ENCODE measurements at regions not wholly inside any gene's neighbourhood (a gene's known extent, or its start where the extent isn't known, plus 50 kb on each side); places are given as distances from the start of the nearest gene placed in this dataset.

DNA sequence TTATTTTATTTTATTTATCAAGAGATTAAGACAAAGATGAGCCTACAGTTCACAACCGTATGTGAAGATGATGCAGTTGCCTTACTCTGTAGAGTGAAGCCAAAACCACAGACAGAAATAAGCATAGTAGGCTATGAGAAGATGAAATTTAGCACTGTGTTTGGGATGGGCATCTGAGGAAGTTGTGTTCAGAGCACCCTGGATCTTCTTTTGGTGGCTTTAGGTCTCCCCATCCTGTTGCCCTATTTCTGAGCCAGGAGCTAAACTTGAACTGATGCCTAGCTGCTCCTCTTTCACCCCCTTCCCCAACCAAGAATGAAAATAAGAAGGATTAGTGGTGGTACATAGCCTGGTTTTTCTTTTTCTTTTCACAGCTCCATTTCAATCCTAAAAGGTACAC, 328.1 kb upstream of the TBL1XR1 start:
- no peaks in the 10 kb centered on the region for H3K27me3 Mint-ChIP-seq
- DNase-seq (no peak), ATAC-seq (ENCODE audit: low read depth in 2 of 2) (no peak)
- H3K4me1 Mint-ChIP-seq = peaks cover 2 to 4% (median 4%) of the 10 kb centered on the region in 3 donors
- H3K27ac Mint-ChIP-seq = no peak overlapping the region
- H3K4me3 Mint-ChIP-seq = no peak overlapping the region
- no peaks in the 10 kb centered on the region for H3K36me3 Mint-ChIP-seq
- peaks cover 0 to 4% (median 2%) of the 10 kb centered on the region in 7 donors for H3K9me3 Mint-ChIP-seq

DNA sequence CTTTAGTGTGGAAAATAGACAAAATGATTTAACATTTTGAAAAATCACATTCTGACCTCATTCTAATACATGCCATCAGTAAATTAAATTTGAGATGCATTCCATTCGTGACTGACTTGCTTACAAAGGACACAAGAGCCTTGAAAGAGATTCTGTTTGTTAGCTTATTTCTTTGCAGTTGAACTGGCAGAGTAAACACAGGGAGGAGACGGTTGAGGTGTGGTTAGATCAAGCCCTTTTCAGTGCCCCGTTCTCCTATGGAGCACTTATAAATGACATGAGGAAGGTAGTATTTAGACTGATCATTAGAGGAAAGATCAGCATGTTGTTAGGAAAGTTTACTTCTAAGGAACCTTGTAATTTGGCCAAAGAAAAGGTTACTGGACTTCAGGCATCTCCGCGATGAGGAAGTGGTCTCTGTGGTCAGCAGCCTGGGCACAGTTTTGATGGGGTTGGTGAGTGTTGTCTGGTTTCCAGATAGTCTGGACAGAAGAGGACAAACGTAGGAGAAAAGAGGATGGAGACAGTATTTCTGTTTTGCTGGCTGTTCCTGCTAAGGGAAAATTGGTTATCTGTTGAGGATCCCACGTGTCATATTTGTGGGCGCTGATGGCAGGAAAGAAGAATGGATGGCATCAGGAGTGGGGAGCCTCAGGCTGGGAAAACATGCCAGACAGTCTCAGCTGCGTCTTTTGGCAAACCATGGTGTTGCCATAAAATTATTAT, 328.9 kb upstream of the TBL1XR1 start:
- peak overlapping the region in 2 of 6 donors; percentile 26 to 81 for H3K27ac Mint-ChIP-seq
- H3K4me3 Mint-ChIP-seq = no peak overlapping the region
- peaks cover 0 to 4% (median 2%) of the 10 kb centered on the region in 7 donors for H3K9me3 Mint-ChIP-seq
- H3K36me3 Mint-ChIP-seq = no peaks in the 10 kb centered on the region
- no peak for DNase-seq
- ATAC-seq (ENCODE audit: low read depth in 2 of 2) = no peak
- H3K4me1 Mint-ChIP-seq = peaks cover 8 to 11% (median 9%) of the 10 kb centered on the region in 3 donors
- H3K27me3 Mint-ChIP-seq = no peaks in the 10 kb centered on the region

DNA sequence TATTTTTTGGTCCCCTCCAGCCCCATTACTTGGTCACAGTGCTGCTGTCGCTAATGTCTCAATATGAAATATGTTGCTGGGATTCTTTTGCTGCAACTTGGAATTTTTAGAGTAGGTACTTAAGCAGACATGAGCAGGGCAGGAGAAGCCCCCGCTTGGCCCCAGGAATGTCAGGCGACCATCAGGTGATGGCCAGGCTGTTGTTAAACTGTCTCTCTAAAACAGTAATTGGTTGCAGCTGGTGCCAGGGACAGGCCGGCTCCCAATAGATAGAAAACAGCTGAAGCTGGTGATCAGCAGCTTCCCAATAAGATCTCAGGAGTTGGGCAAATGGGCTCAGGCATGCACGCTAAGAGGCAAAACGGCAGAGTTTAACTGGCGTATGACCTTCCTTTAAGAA, 329.9 kb upstream of the TBL1XR1 start:
- Mint-ChIP-seq H3K36me3 (no peaks in the 10 kb centered on the region), H3K9me3 (peaks cover 0 to 4% (median 2%) of the 10 kb centered on the region in 7 donors), H3K27ac (no peak overlapping the region), H3K27me3 (no peaks in the 10 kb centered on the region), H3K4me3 (no peak overlapping the region), H3K4me1 (peaks cover 8 to 11% (median 10%) of the 10 kb centered on the region in 3 donors)
- ATAC-seq (ENCODE audit: low read depth in 2 of 2) (no peak), DNase-seq (no peak)

DNA sequence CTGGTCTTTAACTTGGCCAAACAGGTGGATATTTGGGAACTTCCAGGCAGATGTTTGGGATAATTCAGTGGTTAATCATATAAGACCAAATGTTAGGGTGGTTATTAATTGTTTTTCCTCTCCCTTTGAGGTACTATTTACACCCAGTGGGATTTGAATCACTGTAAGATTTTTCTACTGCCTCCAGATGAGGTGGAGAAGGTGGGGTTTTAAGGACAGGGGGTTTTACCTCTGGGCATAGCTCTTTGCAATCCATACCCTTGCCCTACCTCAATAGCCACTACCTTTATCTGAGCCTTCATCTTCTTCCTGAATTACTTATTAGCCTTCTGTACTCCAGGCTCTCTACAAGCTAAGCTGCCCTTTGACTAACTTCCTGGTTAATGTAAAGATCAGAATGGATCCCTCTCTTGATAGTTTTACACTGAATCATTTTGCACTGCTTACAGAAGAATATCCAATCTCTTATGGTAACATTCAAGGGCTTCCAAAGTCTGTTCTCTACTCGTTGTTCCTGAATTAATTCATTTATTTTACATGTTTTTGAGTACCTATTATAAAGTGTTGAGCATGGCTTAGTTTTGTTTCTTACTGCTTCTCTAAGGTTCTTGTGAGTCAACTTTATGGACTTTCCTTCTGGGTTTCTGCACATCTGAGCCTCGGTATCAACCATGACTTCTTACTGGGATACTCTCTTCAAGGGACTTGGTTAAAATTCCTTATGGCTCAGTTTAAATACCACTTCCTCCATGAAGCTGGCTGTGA, 331.2 kb upstream of the TBL1XR1 start:
- DNase-seq = no peak
- Mint-ChIP-seq H3K27ac (peak overlapping the region in 1 of 6 donors; percentile 65), H3K9me3 (peaks cover 0 to 4% (median 2%) of the 10 kb centered on the region in 7 donors), H3K4me1 (peaks cover 8 to 11% (median 10%) of the 10 kb centered on the region in 3 donors), H3K4me3 (no peak overlapping the region), H3K36me3 (no peaks in the 10 kb centered on the region), H3K27me3 (no peaks in the 10 kb centered on the region)
- ATAC-seq (ENCODE audit: low read depth in 2 of 2) = no peak

DNA sequence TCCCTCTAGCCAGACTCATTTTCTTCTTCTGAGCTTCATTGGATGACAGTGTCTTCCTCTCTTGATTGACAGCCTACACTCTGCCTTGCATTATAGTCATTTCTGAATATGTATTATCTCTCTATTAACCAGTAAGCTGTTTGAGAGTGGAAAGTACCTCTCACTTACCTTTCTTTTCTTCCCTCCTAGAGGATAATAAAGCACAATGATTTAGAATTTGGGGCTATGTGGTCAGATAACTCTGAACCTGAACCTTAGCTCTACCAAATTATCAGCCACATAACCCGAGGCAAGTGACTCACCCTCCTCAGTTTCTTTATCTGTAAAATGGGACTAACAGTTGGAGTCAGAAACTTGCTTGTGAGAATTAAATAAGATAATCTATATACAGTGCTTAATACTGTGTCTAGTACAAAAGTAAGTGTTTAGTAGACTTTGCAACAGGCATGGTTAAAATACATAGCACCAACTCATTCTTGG, 331.8 kb upstream of the TBL1XR1 start:
- Mint-ChIP-seq H3K9me3 (peaks cover 0 to 4% (median 2%) of the 10 kb centered on the region in 7 donors), H3K4me1 (peaks cover 8 to 11% (median 10%) of the 10 kb centered on the region in 3 donors), H3K36me3 (no peaks in the 10 kb centered on the region), H3K27me3 (no peaks in the 10 kb centered on the region), H3K27ac (no peak overlapping the region), H3K4me3 (no peak overlapping the region)
- DNase-seq (no peak), ATAC-seq (ENCODE audit: low read depth in 2 of 2) (no peak)

DNA sequence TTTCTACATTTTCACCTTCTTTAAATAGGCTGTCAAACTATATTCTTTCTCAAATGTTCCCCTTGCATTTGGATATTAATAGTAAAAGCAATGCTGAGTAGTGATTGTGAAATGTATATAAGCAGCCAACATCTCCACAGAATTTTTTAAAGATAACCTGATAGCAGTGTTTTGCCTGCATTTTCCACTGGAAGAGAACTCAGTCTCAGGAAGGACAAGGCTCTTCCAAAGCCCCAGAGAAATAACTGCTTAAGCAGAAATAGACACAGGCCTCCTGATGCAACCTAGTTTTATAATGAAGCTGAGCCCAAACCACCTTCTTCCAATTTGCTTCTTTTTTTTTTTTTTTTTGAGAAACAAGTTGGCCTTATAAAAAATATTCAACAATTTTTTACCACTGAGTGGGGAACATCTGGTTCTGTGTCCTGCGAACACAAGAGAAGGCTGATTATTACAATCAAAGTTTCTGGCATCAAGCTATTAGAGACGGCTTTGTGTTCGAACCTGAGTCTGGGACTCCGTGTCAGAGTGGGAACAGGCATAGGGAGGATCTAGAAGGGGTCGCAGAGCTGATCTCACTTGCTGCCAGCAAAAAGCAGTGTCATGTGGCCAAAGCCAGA, 332.5 kb upstream of the TBL1XR1 start:
- H3K27me3 Mint-ChIP-seq = no peaks in the 10 kb centered on the region
- ATAC-seq (ENCODE audit: low read depth in 2 of 2) (no peak), DNase-seq (no peak)
- no peak overlapping the region for H3K4me3 Mint-ChIP-seq
- H3K36me3 Mint-ChIP-seq = no peaks in the 10 kb centered on the region
- H3K9me3 Mint-ChIP-seq = peaks cover 0 to 4% (median 2%) of the 10 kb centered on the region in 7 donors
- H3K4me1 Mint-ChIP-seq = peaks cover 8 to 11% (median 10%) of the 10 kb centered on the region in 3 donors
- no peak overlapping the region for H3K27ac Mint-ChIP-seq

DNA sequence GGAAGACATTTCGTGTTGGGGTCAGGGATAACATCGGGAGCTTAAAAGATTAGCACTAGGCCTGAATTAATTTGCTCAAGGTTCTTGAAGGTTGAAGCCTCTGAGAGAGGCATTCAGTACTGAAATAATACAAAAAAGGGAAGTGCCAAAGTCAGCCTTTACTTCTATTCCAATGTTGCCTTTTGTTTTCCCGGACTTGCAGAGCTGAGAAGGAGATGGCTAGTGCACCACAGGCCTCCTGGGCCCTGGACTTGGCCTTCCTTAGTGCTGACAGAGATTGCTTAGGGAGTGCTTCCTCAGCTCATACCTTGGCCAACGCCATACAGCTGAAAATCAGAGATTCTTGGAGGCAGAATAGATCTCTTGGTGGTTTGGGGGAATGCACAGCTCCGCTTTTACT, 333.6 kb upstream of the TBL1XR1 start:
- Mint-ChIP-seq H3K27ac (no peak overlapping the region), H3K27me3 (no peaks in the 10 kb centered on the region), H3K4me1 (peaks cover 8 to 10% (median 10%) of the 10 kb centered on the region in 3 donors), H3K36me3 (no peaks in the 10 kb centered on the region), H3K4me3 (no peak overlapping the region), H3K9me3 (peaks cover 0 to 3% (median 0%) of the 10 kb centered on the region in 7 donors)
- ATAC-seq (ENCODE audit: low read depth in 2 of 2) (no peak), DNase-seq (no peak)

DNA sequence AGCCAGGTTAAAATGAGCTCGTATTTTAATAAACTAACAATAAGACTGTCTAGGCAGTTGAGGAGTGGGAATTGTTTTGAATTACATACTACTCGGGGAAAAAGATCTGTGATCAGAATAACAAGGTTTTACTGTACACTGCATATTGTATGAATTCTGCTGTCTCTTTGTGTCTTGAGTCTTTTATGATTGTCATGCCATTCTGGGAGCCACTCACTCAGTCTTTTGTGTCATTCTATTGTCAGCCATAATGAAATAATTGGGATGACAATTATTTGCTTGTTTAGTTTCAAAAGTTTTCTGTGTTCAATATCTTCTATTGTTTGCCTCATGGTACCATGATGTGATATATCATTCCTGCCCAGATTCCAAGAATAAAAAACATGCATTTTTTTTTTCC, 339.6 kb upstream of the TBL1XR1 start:
- Mint-ChIP-seq H3K9me3 (no peaks in the 10 kb centered on the region), H3K4me1 (peaks cover 24 to 34% (median 31%) of the 10 kb centered on the region in 3 donors), H3K27me3 (no peaks in the 10 kb centered on the region), H3K27ac (peak overlapping the region in 1 of 6 donors; percentile 9), H3K36me3 (no peaks in the 10 kb centered on the region), H3K4me3 (no peak overlapping the region)
- ATAC-seq (ENCODE audit: low read depth in 2 of 2) = no peak
- DNase-seq = no peak

DNA sequence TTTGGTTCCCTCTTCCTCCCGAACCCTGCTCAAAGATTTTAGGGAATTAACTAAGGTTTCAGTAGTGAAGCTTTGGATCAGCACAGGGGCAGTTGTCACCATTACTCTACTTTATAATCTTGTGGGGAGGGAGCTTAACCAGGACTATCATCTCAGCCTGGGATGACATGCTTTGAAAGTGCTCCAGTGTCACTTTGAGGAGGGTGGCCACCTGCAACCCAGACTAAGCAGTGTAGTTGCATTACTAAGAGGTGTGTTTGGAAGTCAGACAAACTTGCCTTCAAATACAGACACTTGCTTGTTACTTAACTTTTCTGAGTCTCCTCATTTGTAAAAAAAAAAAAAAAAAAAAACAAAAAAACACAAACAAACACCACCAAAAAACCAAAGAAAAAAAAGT, 340.3 kb upstream of the TBL1XR1 start:
- Mint-ChIP-seq H3K27me3 (no peaks in the 10 kb centered on the region), H3K9me3 (no peaks in the 10 kb centered on the region), H3K36me3 (no peaks in the 10 kb centered on the region), H3K4me1 (peaks cover 24 to 34% (median 31%) of the 10 kb centered on the region in 3 donors), H3K4me3 (peak overlapping the region in 3 of 8 donors; percentile 1 to 55 (median 52)), H3K27ac (peak overlapping the region in 4 of 6 donors; percentile 7 to 80 (median 67))
- no peak for DNase-seq
- no peak for ATAC-seq (ENCODE audit: low read depth in 2 of 2)

DNA sequence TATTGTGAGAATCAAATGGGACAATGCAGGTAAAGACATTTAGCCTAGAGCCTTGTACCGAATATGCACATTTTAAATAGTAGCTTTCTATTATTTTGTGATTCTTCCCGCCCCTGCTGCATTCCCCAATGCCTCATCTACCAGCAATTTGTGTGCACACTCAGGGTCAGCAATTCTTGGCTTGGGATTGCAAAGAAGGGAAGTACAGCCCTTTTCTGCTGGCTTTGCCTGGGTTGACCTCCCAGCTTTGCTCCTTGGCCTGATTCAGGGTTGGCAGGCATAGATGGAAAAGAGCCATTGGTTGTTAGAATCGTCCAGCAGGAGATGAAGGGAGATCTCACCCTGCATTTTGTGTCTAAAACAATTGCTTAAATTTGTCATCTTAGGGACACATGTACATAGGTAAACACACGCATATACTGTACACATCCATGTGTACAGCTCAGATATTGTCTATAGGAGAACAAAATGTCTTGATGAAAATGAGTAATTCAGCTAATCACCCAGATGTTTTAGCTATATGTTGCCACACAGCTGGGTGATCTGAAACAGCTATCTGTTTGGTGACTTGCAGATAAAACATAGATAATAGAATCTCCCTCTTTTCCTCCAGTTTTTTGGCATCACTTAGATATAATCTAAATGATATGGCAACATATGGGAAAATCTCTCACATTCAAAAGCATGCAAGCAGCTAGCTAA, 340.9 kb upstream of the TBL1XR1 start:
- Mint-ChIP-seq H3K4me3 (peak overlapping the region; percentile 39 to 87 (median 74)), H3K27me3 (no peaks in the 10 kb centered on the region), H3K36me3 (no peaks in the 10 kb centered on the region), H3K27ac (peak overlapping the region in 5 of 6 donors; percentile 44 to 86 (median 80)), H3K4me1 (peaks cover 24 to 34% (median 31%) of the 10 kb centered on the region in 3 donors), H3K9me3 (no peaks in the 10 kb centered on the region)
- ATAC-seq (ENCODE audit: low read depth in 2 of 2) (no peak), DNase-seq (no peak)

DNA sequence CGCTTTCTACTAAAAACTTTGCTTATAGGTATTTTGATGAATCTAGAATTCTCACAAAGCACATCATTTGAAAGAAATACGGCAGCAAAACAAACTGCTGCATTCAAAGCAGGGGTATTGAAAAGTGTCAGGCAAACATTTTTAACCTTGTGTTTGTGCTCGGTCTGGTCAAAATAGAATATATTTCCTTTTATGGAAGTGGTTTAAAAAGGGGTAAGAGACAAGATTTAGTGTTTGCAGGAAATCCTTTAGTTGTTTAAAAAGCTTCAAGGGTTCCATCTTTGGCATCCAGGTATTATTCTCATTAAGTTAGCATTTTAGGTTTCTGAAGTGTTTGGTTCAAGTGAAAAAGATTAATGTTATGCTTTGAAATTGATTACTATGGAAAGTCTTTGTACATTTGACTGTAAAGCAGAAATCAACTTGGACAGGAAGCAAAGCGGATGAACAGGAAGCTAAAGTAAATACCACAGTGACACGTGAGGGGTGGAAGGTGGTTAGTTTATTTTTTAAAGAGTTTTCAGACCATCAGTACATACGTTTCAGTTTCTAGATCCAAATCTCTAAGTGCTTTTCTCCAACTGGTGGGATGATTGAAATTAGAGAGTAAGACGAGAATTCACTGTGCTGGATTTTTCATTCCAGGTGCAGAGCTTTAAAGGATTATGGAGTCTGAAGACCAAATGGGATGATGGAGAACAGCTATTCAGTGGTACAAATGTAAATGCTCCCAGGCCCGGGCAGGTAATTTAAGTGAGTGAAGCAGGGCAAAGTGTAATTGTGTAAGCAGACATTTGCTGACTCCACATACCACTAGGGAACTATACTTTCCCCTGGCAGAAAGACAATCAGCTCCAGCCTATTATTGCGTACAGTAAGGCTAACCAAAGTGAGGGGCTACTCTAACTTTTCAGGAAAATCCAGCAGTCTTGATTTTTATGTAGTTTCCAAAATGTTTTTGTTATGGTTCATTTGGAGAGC, 341.8 kb upstream of the TBL1XR1 start:
- H3K27me3 Mint-ChIP-seq = no peaks in the 10 kb centered on the region
- peak overlapping the region; percentile 39 to 87 (median 74) for H3K4me3 Mint-ChIP-seq
- DNase-seq (peak; percentile 42), ATAC-seq (ENCODE audit: low read depth in 2 of 2) (peak; percentile 86 to 88)
- H3K36me3 Mint-ChIP-seq = no peaks in the 10 kb centered on the region
- peak overlapping the region; percentile 79 to 86 (median 82) for H3K27ac Mint-ChIP-seq
- no peaks in the 10 kb centered on the region for H3K9me3 Mint-ChIP-seq
- H3K4me1 Mint-ChIP-seq = peaks cover 24 to 34% (median 31%) of the 10 kb centered on the region in 3 donors

DNA sequence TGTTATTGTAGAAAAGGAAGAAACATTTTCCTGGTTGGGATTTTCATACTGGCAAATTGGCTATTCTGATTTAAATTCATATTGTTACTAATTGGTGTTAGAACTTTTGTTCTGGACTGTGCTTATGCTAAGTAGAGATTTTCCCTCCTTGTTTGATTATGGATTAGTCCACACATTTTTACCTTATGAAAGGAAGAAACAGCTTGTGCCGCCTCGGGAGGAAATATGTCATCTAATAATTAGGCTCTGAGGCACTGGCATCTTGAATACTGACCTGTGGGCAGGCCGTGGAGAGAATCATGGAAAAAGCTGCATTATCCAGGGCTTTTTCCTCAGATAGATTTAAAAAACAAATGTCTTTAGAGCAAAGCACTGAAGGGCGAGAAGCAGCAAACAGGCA, 344.3 kb upstream of the TBL1XR1 start:
- no peaks in the 10 kb centered on the region for H3K9me3 Mint-ChIP-seq
- ATAC-seq (ENCODE audit: low read depth in 2 of 2) (no peak), DNase-seq (no peak)
- H3K36me3 Mint-ChIP-seq = no peaks in the 10 kb centered on the region
- H3K4me3 Mint-ChIP-seq = no peak overlapping the region
- H3K27me3 Mint-ChIP-seq = no peaks in the 10 kb centered on the region
- peaks cover 24 to 34% (median 31%) of the 10 kb centered on the region in 3 donors for H3K4me1 Mint-ChIP-seq
- H3K27ac Mint-ChIP-seq = peak overlapping the region in 1 of 6 donors; percentile 13

All from naive B cell (primary cell).